H9 (cell line): ENCODE measurements at regions not wholly inside any gene's neighbourhood (a gene's known extent, or its start where the extent isn't known, plus 50 kb on each side); places are given as distances from the start of the nearest gene placed in this dataset.

Source experiments
- DNase-seq: peaks from one replicate; pipeline ENCODE4 v3.0.0-alpha.2; 2017
- H2AFZ ChIP-seq: one replicate; pipeline ENCODE4 v1.6.1; 2013; ENCODE audit warnings: mild to moderate bottlenecking, low read length, control low read depth, moderate library complexity
- H2AK5ac ChIP-seq: 2 replicates; pipeline ENCODE4 v1.6.1; 2013; ENCODE audit warnings: low read length, control low read depth, mixed read lengths; ENCODE audit not compliant: insufficient read length
- H2BK120ac ChIP-seq: one replicate; pipeline ENCODE4 v1.6.1; 2013; ENCODE audit warnings: low read depth, mild to moderate bottlenecking, low read length, control low read depth, inconsistent platforms; ENCODE audit not compliant: poor library complexity, severe bottlenecking
- H2BK12ac ChIP-seq: 2 replicates; pipeline ENCODE4 v1.6.1; 2013; ENCODE audit warnings: low read length, control low read depth, mixed read lengths, low read depth; ENCODE audit not compliant: insufficient read length
- H2BK15ac ChIP-seq: 2 replicates; pipeline ENCODE4 v1.6.1; 2013; ENCODE audit warnings: low read depth, low read length, control low read depth
- H2BK20ac ChIP-seq: one replicate; pipeline ENCODE4 v1.6.1; 2013; ENCODE audit warnings: low read depth, mild to moderate bottlenecking, low read length, control low read depth, inconsistent platforms; ENCODE audit not compliant: poor library complexity, severe bottlenecking
- H2BK5ac ChIP-seq: 2 replicates; pipeline ENCODE4 v1.6.1; 2013; ENCODE audit warnings: low read length, control low read depth, mixed read lengths; ENCODE audit not compliant: insufficient read length
- H3K14ac ChIP-seq: 2 replicates; pipeline ENCODE4 v1.6.1; 2013; ENCODE audit warnings: low read length, control low read depth; ENCODE audit not compliant: insufficient read depth
- H3K18ac ChIP-seq: 2 replicates; pipeline ENCODE4 v1.6.1; 2013; ENCODE audit warnings: low read depth, mild to moderate bottlenecking, mixed read lengths, low read length, control low read depth; ENCODE audit not compliant: insufficient read length
- H3K23ac ChIP-seq: 2 replicates; pipeline ENCODE4 v1.6.1; 2013; ENCODE audit warnings: low read length, control low read depth, mixed read lengths, low read depth; ENCODE audit not compliant: insufficient read length
- H3K23me2 ChIP-seq: 2 replicates; pipeline ENCODE4 v1.6.1; 2013; ENCODE audit warnings: low read depth, mild to moderate bottlenecking, mixed read lengths, low read length, control low read depth; ENCODE audit not compliant: insufficient read length, poor library complexity, severe bottlenecking
- H3K27ac ChIP-seq: 2 replicates; pipeline ENCODE4 v1.5.1; 2013; ENCODE audit warnings: low read length, control low read depth, mixed read lengths, low read depth; ENCODE audit not compliant: insufficient read length
- H3K27me3 ChIP-seq: 2 replicates; pipeline ENCODE4 v1.6.1; 2013; ENCODE audit warnings: low read length, control low read depth, inconsistent platforms; ENCODE audit not compliant: insufficient read depth
- H3K4ac ChIP-seq: 2 replicates; pipeline ENCODE4 v1.6.1; 2013; ENCODE audit warnings: low read depth, mild to moderate bottlenecking, control low read depth, inconsistent platforms, low read length, moderate library complexity
- H3K4me1 ChIP-seq: 2 replicates; pipeline ENCODE4 v1.6.1; 2013; ENCODE audit warnings: low read length, control low read depth, inconsistent platforms; ENCODE audit not compliant: insufficient read depth
- H3K4me2 ChIP-seq: 2 replicates; pipeline ENCODE4 v1.6.1; 2013; ENCODE audit warnings: low read length, control low read depth, mixed read lengths; ENCODE audit not compliant: insufficient read length, insufficient read depth
- H3K56ac ChIP-seq: 2 replicates; pipeline ENCODE4 v1.6.1; 2013; ENCODE audit warnings: low read depth, mild to moderate bottlenecking, mixed read lengths, low read length, control low read depth; ENCODE audit not compliant: insufficient read length
- H3K79me1 ChIP-seq: 2 replicates; pipeline ENCODE4 v1.6.1; 2013; ENCODE audit warnings: low read depth, mild to moderate bottlenecking, moderate library complexity, low read length, control low read depth, inconsistent platforms; ENCODE audit not compliant: insufficient read depth, poor library complexity, severe bottlenecking
- H3K79me2 ChIP-seq: 2 replicates; pipeline ENCODE4 v1.6.1; 2013; ENCODE audit warnings: low read length, control low read depth, inconsistent platforms; ENCODE audit not compliant: insufficient read depth
- H3K9ac ChIP-seq: 2 replicates; pipeline ENCODE4 v1.6.1; 2013; ENCODE audit warnings: low read length, control low read depth, mixed read lengths; ENCODE audit not compliant: insufficient read length; ENCODE audit errors: extremely low read depth
- H3K9me3 ChIP-seq: one replicate; pipeline ENCODE4 v1.6.1; 2013; ENCODE audit warnings: low read depth, low read length, inconsistent platforms; ENCODE audit not compliant: control insufficient read depth
- H3T11ph ChIP-seq: one replicate; pipeline ENCODE4 v1.6.1; 2013; ENCODE audit warnings: mild to moderate bottlenecking, low read length, control low read depth, inconsistent platforms
- H4K20me1 ChIP-seq: one replicate; pipeline ENCODE4 v1.6.1; 2013; ENCODE audit not compliant: control insufficient read depth, insufficient read length, insufficient read depth
- H4K5ac ChIP-seq: 2 replicates; pipeline ENCODE4 v1.6.1; 2013; ENCODE audit warnings: low read depth, mild to moderate bottlenecking, mixed read lengths, low read length, control low read depth; ENCODE audit not compliant: insufficient read length
- H4K8ac ChIP-seq: replicated peaks from 2 replicates; pipeline ENCODE4 v1.6.1; 2013; ENCODE audit warnings: low read length, control low read depth, mixed read lengths, low read depth; ENCODE audit not compliant: insufficient read length
- H4K91ac ChIP-seq: 2 replicates; pipeline ENCODE4 v1.6.1; 2013; ENCODE audit warnings: low read depth, mild to moderate bottlenecking, moderate library complexity, mixed read lengths, low read length, control low read depth; ENCODE audit not compliant: insufficient read length
- H3K27ac Mint-ChIP-seq, 3 experiments: 2 replicates in 2 of 3; 3 replicates in 1 of 3; pipeline ENCODE4 v1.8.0; 2020 to 2021; ENCODE audit warnings: mixed read lengths in 3 of 3, mild to moderate bottlenecking in 1 of 3, moderate library complexity in 1 of 3
- H3K27me3 Mint-ChIP-seq: 2 replicates; pipeline ENCODE4 v1.8.0; 2021; ENCODE audit warnings: low read depth, mild to moderate bottlenecking, moderate library complexity, mixed read lengths
- H3K36me3 Mint-ChIP-seq, 3 experiments: 2 replicates in 2 of 3; 3 replicates in 1 of 3; pipeline ENCODE4 v1.8.0; 2020 to 2021; ENCODE audit warnings: low read depth in 3 of 3, mixed read lengths in 3 of 3; ENCODE audit not compliant: insufficient read depth in 1 of 3
- H3K4me1 Mint-ChIP-seq, 2 experiments: 2 replicates each; pipeline ENCODE4 v1.8.0; 2020; ENCODE audit warnings: mixed read lengths in 2 of 2
- H3K4me3 Mint-ChIP-seq, 2 experiments: 2 replicates in 1 of 2; 3 replicates in 1 of 2; pipeline ENCODE4 v1.8.0; 2020 to 2021; ENCODE audit warnings: mild to moderate bottlenecking in 2 of 2, mixed read lengths in 2 of 2, moderate library complexity in 1 of 2
- H3K9me3 Mint-ChIP-seq, 2 experiments: 2 replicates in 1 of 2; 3 replicates in 1 of 2; pipeline ENCODE4 v1.8.0; 2020; ENCODE audit warnings: mild to moderate bottlenecking in 2 of 2, mixed read lengths in 2 of 2, moderate library complexity in 1 of 2
- WGBS: extraction: QIAGEN DNeasy Blood & Tissue Kit; methylation state at CpG from one replicate; pipeline ENCODE4 v1.1.7; 2013; ENCODE audit warnings: missing lambda C conversion rate, low lambda C conversion rate, mixed read lengths; ENCODE audit not compliant: insufficient read length; ENCODE audit errors: extremely low coverage; 5-methylcytosine and 5-hydroxymethylcytosine counted together
- TF ChIP-seq, protein P1 (sequence below): fragments of 200-600 bp; sonication (generic); conservative IDR thresholded peaks from 3 replicates; pipeline ENCODE4 v1.8.0; 2021; ENCODE audit warnings: antibody characterized with exemption, mild to moderate bottlenecking

DNA sequence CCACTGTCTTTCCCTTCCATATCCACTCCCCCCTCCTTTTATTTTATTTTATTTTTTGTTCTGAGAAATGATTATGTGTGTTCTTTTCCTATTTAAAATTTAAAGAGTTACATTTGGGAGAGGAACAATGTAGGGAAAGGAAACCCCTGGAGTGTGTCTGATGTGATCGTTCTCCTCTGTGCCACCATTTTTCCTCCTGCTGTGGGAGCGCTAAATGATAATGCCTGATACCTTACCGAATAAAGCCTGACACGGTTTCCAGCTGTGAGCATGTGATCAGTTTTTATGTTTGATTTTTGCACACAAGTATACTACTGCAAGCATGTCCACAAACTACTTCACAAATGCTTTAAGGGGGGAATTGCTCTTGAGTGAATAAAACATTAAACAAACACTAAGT is 317.8 kb upstream of the FANCL start:
- Histone ChIP-seq H3K4me2 (peak overlapping the region; percentile 17), H4K91ac (no peak overlapping the region), H2BK12ac (no peak overlapping the region), H3K23me2 (no peaks in the 10 kb centered on the region), H2BK5ac (no peak overlapping the region), H3K27ac (no peak overlapping the region), H4K8ac (no peak overlapping the region), H3K9ac (no peak overlapping the region), H4K5ac (no peak overlapping the region), H3K18ac (no peak overlapping the region), H3K79me1 (no peaks in the 10 kb centered on the region), H2BK15ac (no peak overlapping the region), H3K27me3 (no peaks in the 10 kb centered on the region), H3K4ac (no peak overlapping the region), H2AFZ (no peak overlapping the region), H4K20me1 (no peaks in the 10 kb centered on the region), H3K23ac (no peak overlapping the region), H3T11ph (no peak overlapping the region), H3K79me2 (no peaks in the 10 kb centered on the region), H3K56ac (no peak overlapping the region), H3K14ac (no peak overlapping the region), H3K4me1 (peaks cover 3% of the 10 kb centered on the region; the same call in 1 of the 2 replicates), H2BK20ac (no peak overlapping the region), H2AK5ac (no peak overlapping the region), H2BK120ac (no peak overlapping the region), H3K9me3 (no peaks in the 10 kb centered on the region)
- peak overlapping the region in 1 of 3 experiments; percentile 89; a peak in 4 of 7 replicates for H3K27ac Mint-ChIP-seq
- no peaks in the 10 kb centered on the region for H3K27me3 Mint-ChIP-seq
- DNase-seq = no peak
- H3K4me3 Mint-ChIP-seq = 0 out of 5 replicates have a peak overlapping the region, but pooled peaks of 1 of the 2 experiments have one; percentile 42
- no CpG with 5 or more reads among the region's 4 CpGs for WGBS
- peaks cover 18 to 20% of the 10 kb centered on the region in 2 experiments for H3K4me1 Mint-ChIP-seq
- H3K9me3 Mint-ChIP-seq = no peaks in the 10 kb centered on the region
- no peaks in the 10 kb centered on the region for H3K36me3 Mint-ChIP-seq
- TF ChIP-seq, protein P1, sequence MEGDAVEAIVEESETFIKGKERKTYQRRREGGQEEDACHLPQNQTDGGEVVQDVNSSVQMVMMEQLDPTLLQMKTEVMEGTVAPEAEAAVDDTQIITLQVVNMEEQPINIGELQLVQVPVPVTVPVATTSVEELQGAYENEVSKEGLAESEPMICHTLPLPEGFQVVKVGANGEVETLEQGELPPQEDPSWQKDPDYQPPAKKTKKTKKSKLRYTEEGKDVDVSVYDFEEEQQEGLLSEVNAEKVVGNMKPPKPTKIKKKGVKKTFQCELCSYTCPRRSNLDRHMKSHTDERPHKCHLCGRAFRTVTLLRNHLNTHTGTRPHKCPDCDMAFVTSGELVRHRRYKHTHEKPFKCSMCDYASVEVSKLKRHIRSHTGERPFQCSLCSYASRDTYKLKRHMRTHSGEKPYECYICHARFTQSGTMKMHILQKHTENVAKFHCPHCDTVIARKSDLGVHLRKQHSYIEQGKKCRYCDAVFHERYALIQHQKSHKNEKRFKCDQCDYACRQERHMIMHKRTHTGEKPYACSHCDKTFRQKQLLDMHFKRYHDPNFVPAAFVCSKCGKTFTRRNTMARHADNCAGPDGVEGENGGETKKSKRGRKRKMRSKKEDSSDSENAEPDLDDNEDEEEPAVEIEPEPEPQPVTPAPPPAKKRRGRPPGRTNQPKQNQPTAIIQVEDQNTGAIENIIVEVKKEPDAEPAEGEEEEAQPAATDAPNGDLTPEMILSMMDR = no peak
